IPS-11a (cell line): ENCODE measurements at regions not wholly inside any gene's neighbourhood (a gene's known extent, or its start where the extent isn't known, plus 50 kb on each side); places are given as distances from the start of the nearest gene placed in this dataset.
"Not testable (repeated sequence)": the region's sequence is repeated elsewhere in the genome, so short reads cannot be mapped to it uniquely, and the experiment has no call there.

ENCODE experiments used
- H3K4me3 ChIP-seq: one replicate; pipeline ENCODE4 v1.5.1; 2013; ENCODE audit warnings: low read depth, low read length, control low read depth

GRCh38 chr7:126022452-126022851, 1092.8 kb upstream of the POT1 start:
- no peak overlapping the region for H3K4me3 ChIP-seq

DNA sequence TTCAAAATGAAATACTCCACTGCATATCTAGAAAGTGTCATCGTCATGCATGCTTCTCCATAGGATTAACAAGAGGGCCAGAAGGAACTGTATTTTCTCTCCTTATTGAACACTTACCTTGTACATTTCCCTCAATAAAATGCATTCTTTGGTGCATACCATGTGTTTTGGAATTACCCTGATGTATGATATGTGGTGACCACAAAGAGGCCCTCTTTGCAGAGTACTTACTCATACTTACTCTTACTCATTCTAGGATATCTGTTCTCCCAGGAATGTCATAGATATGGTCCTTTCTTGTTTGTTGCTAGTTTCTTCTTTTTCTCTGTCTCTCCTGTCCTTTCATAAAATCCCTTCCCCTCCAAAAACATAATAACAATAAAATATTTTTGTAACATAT, 1087.1 kb upstream of the POT1 start:
- no peak overlapping the region for H3K4me3 ChIP-seq

- H3K4me3 ChIP-seq: no peak overlapping the region
Observed at GRCh38 chr7:126005064-126005463, 1075.4 kb upstream of the POT1 start.

- no peak overlapping the region for H3K4me3 ChIP-seq
Observed at GRCh38 chr7:126001349-126001748, 1071.7 kb upstream of the POT1 start.

GRCh38 chr7:125984795-125985194, 1055.2 kb upstream of the POT1 start:
- H3K4me3 ChIP-seq: no peak overlapping the region

GRCh38 chr7:125971656-125972055, 1042.0 kb upstream of the POT1 start:
- no peak overlapping the region for H3K4me3 ChIP-seq

- no peak overlapping the region for H3K4me3 ChIP-seq
Observed at GRCh38 chr7:125966278-125967048, 1036.8 kb upstream of the POT1 start.

GRCh38 chr7:125934955-125935354, 1005.3 kb upstream of the POT1 start:
- H3K4me3 ChIP-seq: no peak overlapping the region

DNA sequence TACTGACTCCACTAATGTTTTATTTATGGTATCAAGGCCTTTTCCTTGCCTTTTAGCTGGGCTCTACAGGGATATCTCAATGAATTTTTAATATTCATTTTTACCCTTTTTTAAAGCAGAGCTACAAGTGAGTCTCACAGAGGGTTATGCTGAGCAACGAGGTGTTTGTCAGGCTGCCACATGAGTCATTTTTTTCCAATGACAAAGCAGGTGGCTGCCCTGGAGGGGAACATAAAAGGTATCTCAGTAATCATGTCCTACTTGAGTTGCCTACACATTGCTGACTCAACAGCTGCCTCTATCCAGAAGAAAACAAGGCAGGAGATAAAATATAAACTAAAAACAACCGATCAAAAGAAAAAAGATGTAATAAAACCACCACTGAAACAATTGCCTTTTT, 1004.9 kb upstream of the POT1 start:
- H3K4me3 ChIP-seq: no peak overlapping the region

GRCh38 chr7:125930848-125931247, 1001.2 kb upstream of the POT1 start:
- no peak overlapping the region for H3K4me3 ChIP-seq

- no peak overlapping the region for H3K4me3 ChIP-seq
Observed at GRCh38 chr7:125927556-125927955, 997.9 kb upstream of the POT1 start.

DNA sequence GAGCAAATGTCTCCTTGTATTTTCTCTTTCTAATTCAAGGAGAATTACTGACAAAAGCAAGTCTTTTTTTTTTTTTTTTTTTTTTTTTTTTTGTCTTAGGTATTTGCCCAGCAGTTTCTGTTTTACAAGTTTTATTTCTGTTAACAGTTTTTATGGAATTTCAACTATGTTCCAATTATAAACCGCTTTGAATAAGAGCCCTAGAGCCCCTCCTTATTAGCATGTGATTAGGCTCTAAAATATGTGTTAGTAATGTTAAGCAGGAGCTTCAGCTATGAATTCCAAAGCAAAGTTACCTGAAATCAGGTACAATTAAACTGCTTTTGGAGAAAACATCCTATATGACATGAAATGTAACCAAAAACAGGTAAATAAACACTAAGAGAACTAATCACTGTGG, 997.0 kb upstream of the POT1 start:
- no peak overlapping the region for H3K4me3 ChIP-seq

DNA sequence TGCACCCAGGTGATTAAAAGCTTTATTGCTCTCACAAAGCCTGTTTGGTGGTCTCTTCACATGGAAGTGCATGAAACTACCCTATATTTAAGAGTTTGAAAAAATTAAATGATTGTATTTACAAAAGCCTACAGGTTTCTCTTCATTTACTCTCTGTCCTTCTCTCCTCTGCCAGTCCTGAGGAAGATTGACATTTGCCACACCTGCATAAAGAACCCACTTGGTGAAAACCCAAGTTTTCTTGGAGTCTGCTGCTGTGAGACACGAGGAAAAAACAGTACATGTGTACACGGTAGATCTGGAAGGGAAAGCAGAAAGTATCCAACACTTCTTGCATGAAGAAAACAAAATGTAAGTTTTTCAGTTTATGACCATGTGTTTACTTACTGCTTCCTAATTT, 994.4 kb upstream of the POT1 start:
- H3K4me3 ChIP-seq: peak overlapping the region; percentile 18

DNA sequence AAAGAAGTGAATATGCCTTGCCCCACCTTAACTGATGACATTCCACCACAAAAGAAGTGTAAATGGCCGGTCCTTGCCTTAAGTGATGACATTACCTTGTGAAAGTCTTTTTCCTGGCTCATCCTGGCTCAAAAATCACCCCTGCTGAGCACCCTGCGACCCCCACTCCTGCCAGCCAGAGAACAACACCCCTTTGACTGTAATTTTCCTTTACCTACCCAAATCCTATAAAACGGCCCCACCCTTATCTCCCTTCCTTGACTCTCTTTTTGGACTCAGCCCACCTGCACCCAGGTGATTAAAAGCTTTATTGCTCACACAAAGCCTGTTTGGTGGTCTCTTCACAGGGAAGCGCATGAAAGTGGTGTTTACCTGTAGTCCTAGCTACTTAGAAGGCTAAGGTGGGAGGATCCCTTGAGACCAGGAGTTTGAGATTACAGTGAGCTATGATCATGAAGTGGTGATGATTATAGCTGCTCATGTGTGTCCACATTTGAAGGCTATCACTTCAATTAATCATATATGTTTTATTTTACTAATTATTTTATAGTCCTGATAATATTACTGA, 985.8 kb upstream of the POT1 start:
- H3K4me3 ChIP-seq: not testable (repeated sequence)

- no peak overlapping the region for H3K4me3 ChIP-seq
Observed at GRCh38 chr7:125908711-125909110, 979.1 kb upstream of the POT1 start.

DNA sequence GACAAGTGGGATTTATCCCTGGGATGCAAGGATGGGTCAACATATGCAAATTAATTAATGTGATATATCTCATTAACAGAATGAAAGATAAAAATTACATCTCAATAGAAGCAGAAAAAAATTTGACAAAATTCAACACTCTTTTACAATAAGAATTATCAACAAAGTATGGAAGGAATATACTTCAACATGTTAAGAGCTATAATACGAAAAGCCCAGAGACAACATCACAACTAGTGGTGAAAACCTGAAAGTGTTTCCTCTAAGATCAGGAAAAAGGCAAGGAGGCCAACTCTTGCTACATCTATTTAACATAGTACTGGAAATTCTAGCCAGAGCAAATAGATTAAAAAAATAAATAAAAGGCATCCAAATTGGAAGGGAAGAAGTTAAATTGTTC, 970.0 kb upstream of the POT1 start:
- H3K4me3 ChIP-seq: no peak overlapping the region

DNA sequence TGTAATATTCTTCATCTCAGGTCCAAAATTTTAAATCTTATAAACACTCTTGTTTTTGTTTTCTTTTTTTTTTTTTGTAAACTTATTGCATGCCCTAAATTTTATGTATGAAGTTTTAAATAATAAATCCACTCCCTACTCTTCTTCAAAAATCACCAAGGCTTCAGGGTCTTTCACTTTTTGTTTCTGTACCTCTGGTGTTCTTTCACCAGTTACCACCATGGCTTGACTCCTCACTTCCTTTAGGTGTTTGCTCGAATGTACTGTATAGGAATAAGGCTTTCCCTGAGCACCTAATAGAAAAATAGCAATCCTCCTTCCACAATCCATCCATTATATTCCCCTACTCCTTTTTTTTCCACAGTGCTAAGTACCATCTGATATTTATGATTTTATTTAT, 962.8 kb upstream of the POT1 start:
- H3K4me3 ChIP-seq: no peak overlapping the region

DNA sequence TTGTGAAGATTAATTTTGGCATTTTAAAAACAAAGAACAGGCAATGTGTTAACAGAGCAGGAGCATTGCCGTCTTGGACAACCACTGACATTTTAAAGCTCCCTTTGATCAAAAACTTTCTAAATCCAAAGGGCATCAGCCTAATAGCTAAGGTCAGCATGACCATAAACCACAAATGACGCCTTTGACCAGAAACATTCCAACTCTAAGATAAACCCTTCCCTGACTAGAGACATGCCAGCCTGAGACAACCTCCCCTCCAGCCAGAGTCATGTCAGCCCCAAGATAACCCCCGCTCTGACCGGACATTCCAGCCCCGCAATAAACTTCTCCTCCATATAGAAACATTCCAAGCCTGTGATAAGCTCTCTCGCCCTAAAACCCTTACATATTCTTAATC, 949.4 kb upstream of the POT1 start:
- no peak overlapping the region for H3K4me3 ChIP-seq

DNA sequence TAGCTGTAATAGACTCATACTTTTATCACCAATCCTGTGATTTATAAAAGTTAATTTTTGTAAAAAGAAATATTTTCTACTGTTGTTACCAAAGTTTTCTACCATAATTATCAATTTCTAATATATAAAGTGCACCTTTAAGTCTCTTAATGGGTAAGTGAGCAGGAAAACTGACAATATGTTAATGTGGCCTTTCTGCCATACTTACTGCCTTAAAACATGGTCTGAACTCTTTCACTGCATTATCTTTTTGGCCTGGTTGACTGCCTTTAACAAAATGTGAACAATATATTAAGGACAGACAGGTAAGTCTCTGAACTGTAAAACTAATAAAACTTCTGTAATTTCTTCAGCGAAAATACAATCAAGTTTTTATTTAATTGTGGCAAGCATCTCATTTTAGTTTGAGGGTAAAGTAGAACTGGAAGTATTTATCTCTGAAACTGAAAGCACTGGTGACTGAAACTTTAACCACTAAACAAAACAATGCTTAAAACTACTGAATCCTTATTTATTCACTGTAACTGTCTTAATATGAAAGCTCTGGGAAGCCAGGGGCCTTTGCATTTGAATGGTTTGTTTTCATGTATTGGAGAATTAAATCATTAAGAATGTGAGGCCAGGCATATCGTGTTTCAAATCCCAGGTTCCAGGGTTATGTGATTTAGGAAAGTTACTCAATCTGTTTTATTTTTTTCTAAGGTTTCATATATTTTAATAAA, 948.8 kb upstream of the POT1 start:
- H3K4me3 ChIP-seq: no peak overlapping the region

DNA sequence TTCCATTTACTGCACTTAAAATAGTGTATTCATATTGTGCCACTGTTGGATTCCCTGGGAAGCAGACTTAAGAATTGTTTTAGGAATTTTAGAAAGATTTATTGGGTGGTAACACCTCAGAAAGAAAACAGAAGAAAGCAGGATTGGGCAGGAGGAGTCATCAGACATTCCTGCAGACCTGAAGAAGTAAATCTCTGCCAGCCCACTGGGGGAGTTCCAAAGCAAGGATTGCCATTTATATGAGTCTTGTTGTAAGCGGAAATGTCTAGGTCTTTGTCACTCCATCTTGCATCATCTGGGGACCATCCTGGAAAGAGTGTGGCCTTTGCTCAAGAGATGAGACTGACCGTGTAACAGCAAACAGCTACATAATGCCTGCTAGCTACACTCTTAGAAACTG, 947.6 kb upstream of the POT1 start:
- no peak overlapping the region for H3K4me3 ChIP-seq

GRCh38 chr7:125876431-125876830, 946.8 kb upstream of the POT1 start:
- H3K4me3 ChIP-seq: no peak overlapping the region

DNA sequence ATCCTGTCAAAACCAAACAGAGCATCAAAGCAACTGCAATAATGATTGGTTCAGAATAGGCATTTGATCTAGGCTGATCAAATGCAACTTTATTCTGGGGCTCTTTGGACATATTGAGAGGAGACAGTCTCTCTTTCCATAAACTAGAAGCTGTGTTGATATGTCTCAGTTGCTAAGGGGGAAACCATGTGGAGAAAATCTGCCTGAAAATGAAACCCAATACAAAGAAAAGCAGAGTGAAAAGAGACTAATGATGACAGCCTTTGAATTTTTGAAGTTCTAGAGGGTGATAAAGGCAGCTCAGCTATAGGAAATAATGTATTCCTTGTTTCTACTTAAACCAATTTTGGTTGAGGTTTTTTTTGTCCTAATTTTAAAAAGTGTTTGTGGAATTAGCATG, 941.8 kb upstream of the POT1 start:
- no peak overlapping the region for H3K4me3 ChIP-seq
